Endothelial cell of umbilical vein (primary cell): ENCODE measurements at regions not wholly inside any gene's neighbourhood (a gene's known extent, or its start where the extent isn't known, plus 50 kb on each side); places are given as distances from the start of the nearest gene placed in this dataset.

ENCODE experiments used
- BruUV-seq: library from RNA; stranded (reverse); fragments of 400-500 nt; replicated peaks from 2 replicates; lab custom pipeline; 2021; lab: Mats Ljungman, UMichigan
- CTCF ChIA-PET: fragments of 300-600, 350-600 bp; sonication (Branson Sonifier 250); formaldehyde crosslinking; loops from one replicate; lab custom pipeline; 2021; ENCODE audit warnings: antibody characterized with exemption, inconsistent platforms; lab: Charles Lee
- POLR2A ChIA-PET: fragments of 300-600, 350-600 bp; sonication (Branson Sonifier 250); formaldehyde crosslinking; loops from one replicate; lab custom pipeline; 2021; ENCODE audit warnings: antibody characterized with exemption, inconsistent platforms; lab: Charles Lee
- DNase-seq: peaks from one replicate; pipeline ENCODE4 v3.0.0-alpha.2; 2011; ENCODE audit warnings: low read depth, low spot score
- FAIRE-seq: peaks from 2 replicates; lab custom pipeline; 2011; peaks lifted over from hg19 to GRCh38; lab: Jason Lieb, UNC
- H2AFZ ChIP-seq: 2 replicates; pipeline ENCODE4 v1.6.0; 2012; ENCODE audit warnings: low read depth, low read length, control low read depth, inconsistent platforms
- H3K27ac ChIP-seq: 2 replicates; pipeline ENCODE4 v1.5.1; 2011; ENCODE audit warnings: low read depth, mild to moderate bottlenecking, control low read depth, low read length, moderate library complexity; ENCODE audit not compliant: insufficient read depth
- H3K27me3 ChIP-seq, 2 experiments: 2 replicates each; pipeline versions ENCODE4 v1.6.0 to v1.6.1; 2011; ENCODE audit warnings: low read length in 2 of 2, mixed read lengths in 1 of 2; ENCODE audit not compliant: control insufficient read depth in 2 of 2, insufficient read depth in 2 of 2
- H3K36me3 ChIP-seq, 2 experiments: 2 replicates in 1 of 2; 3 replicates in 1 of 2; pipeline ENCODE4 v1.5.1; 2011; ENCODE audit warnings: low read length in 2 of 2, mild to moderate bottlenecking in 1 of 2, moderate library complexity in 1 of 2; ENCODE audit not compliant: control insufficient read depth in 2 of 2, insufficient read depth in 2 of 2; ENCODE audit errors: extremely low read depth in 1 of 2
- H3K4me1 ChIP-seq: 3 replicates; pipeline ENCODE4 v1.5.1; 2011; ENCODE audit warnings: mild to moderate bottlenecking, low read length; ENCODE audit not compliant: control insufficient read depth, insufficient read depth; ENCODE audit errors: extremely low read depth
- H3K4me2 ChIP-seq: 2 replicates; pipeline ENCODE4 v1.6.1; 2011; ENCODE audit warnings: low read length, control low read depth, mixed read lengths; ENCODE audit not compliant: insufficient read depth
- H3K4me3 ChIP-seq, 3 experiments: fragments of 200-600 bp in 1 of 3; sonication (generic), shearing (Covaris generic) in 1 of 3; replicated peaks in 1 of 3; 2 replicates each; pipeline ENCODE4 v1.5.1; 2011 to 2016; ENCODE audit warnings: control low read depth in 3 of 3, low read length in 3 of 3, mild to moderate bottlenecking in 2 of 3, inconsistent platforms in 1 of 3, low read depth in 1 of 3, moderate library complexity in 1 of 3; ENCODE audit not compliant: insufficient read depth in 1 of 3
- H3K79me2 ChIP-seq: 2 replicates; pipeline ENCODE4 v1.6.0; 2012; ENCODE audit warnings: low read length, inconsistent platforms; ENCODE audit not compliant: control insufficient read depth, insufficient read depth
- H3K9ac ChIP-seq: replicated peaks from 2 replicates; pipeline ENCODE3; 2011; ENCODE audit warnings: low read length, control low read depth; ENCODE audit not compliant: insufficient read depth; ENCODE audit errors: extremely low read depth
- H3K9me1 ChIP-seq: replicated peaks from 3 replicates; pipeline ENCODE4 v1.6.0; 2011; ENCODE audit warnings: mild to moderate bottlenecking, low read length; ENCODE audit not compliant: control insufficient read depth, insufficient read depth; ENCODE audit errors: extremely low read depth
- H3K9me3 ChIP-seq: replicated peaks from 2 replicates; pipeline ENCODE4 v1.5.1; 2012; ENCODE audit warnings: low read length, inconsistent platforms; ENCODE audit not compliant: control insufficient read depth, insufficient read depth
- H4K20me1 ChIP-seq: replicated peaks from 2 replicates; pipeline ENCODE3; 2011; ENCODE audit warnings: mild to moderate bottlenecking, low read length; ENCODE audit not compliant: control insufficient read depth, insufficient read depth; ENCODE audit errors: extremely low read depth
- CTCF ChIP-seq, 2 donors: IDR thresholded peaks; 1 replicate in 1 of 2; 2 replicates in 1 of 2; pipeline ENCODE4 v1.5.1; 2011; ENCODE audit warnings: low read length in 2 of 2, mild to moderate bottlenecking in 2 of 2, moderate library complexity in 2 of 2, control low read depth in 1 of 2, inconsistent platforms in 1 of 2, low read depth in 1 of 2; ENCODE audit not compliant: insufficient read depth in 1 of 2; ENCODE audit errors: extremely low read depth in 1 of 2
- EZH2 ChIP-seq: IDR thresholded peaks from 2 replicates; pipeline ENCODE4 v1.6.1; 2012; ENCODE audit warnings: borderline replicate concordance, low read depth, mild to moderate bottlenecking, moderate library complexity, low read length, inconsistent platforms; ENCODE audit not compliant: severe bottlenecking
- FOS ChIP-seq: IDR thresholded peaks from 2 replicates; pipeline ENCODE4 v1.6.1; 2011; ENCODE audit warnings: mild to moderate bottlenecking, low read length, moderate library complexity, borderline replicate concordance; ENCODE audit not compliant: insufficient read depth
- GATA2 ChIP-seq: IDR thresholded peaks from 2 replicates; pipeline ENCODE4 v1.7.0; 2011; ENCODE audit warnings: low read depth, mild to moderate bottlenecking, moderate library complexity, mixed read lengths, low read length; ENCODE audit not compliant: insufficient read length, insufficient read depth
- JUN ChIP-seq: IDR thresholded peaks from 2 replicates; pipeline ENCODE4 v1.6.1; 2011; ENCODE audit warnings: borderline replicate concordance, low read depth; ENCODE audit not compliant: insufficient read length, insufficient read depth
- MYC ChIP-seq: IDR thresholded peaks from one replicate; pipeline ENCODE4 v1.6.1; 2011; ENCODE audit warnings: mild to moderate bottlenecking, low read depth, low read length
- POLR2A ChIP-seq: IDR thresholded peaks from 2 replicates; pipeline ENCODE4 v1.6.1; 2012; ENCODE audit warnings: low read depth, mild to moderate bottlenecking, control low read depth, low read length
- POLR2AphosphoS5 ChIP-seq: IDR thresholded peaks from 2 replicates; pipeline ENCODE4 v1.6.1; 2012; ENCODE audit warnings: low read depth, mild to moderate bottlenecking, control low read depth, low read length, moderate library complexity; ENCODE audit not compliant: insufficient read depth
- dilution Hi-C: fragments of 300-500 bp; cut with MboI; formaldehyde crosslinking; loops from one replicate; pipeline ENCODE4 v1.15.0; 2019; ENCODE audit warnings: low sequenced_read_pairs; ENCODE audit not compliant: extremely low pct_ligation_motif_present
- intact Hi-C: fragments of 100-400 bp; cut with micrococcal nuclease; formaldehyde crosslinking; loops from one replicate; pipeline ENCODE4 v1.10.0; 2022
- TF ChIP-seq, protein P1 (sequence below): IDR thresholded peaks from 2 replicates; pipeline ENCODE4 v1.6.1; 2011; ENCODE audit not compliant: insufficient read depth, insufficient read length

DNA sequence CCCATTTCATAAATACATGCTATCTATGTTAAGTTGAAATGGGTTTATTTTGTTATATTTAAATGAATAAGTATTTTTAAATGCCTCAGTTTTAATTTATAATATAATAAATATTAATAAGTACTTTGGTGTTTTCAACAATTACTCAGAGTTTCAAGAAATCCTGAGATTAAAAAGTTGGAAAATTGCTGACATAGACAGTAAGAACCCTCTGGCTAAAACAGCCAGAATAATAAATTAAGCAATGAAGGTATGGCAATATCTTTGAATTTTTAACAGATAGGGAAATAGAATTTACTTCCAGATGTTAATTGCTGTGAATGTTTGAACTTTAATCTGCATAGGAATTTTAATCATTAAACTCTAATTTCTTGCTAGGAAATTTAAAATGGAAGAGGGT is 83.6 kb downstream of the ZNF622 start:
- H4K20me1 ChIP-seq = no peaks in the 10 kb centered on the region
- no peaks in the 10 kb centered on the region for H3K36me3 ChIP-seq
- FAIRE-seq = no peak

More for the DNA sequence above, 83.6 kb downstream of the ZNF622 start:
- Histone ChIP-seq H3K4me1 (no peaks in the 10 kb centered on the region), H3K9me1 (no peaks in the 10 kb centered on the region), H3K27me3 (no peaks in the 10 kb centered on the region), H3K4me2 (no peak overlapping the region), H3K9ac (no peak overlapping the region), H3K79me2 (no peaks in the 10 kb centered on the region), H3K27ac (no peak overlapping the region), H3K9me3 (no peaks in the 10 kb centered on the region), H2AFZ (no peak overlapping the region), H3K4me3 (no peak overlapping the region)
- TF ChIP-seq FOS (no peak), CTCF (IDR thresholded peaks at IDR 0.05; ENCODE audit: extremely low read depth in 1 of 2, insufficient read depth in 1 of 2, low read depth in 1 of 2, low read length in 2 of 2) (no peak), EZH2 (no peak), POLR2AphosphoS5 (no peak), MYC (no peak), JUN (no peak), POLR2A (no peak), GATA2 (no peak)
- TF ChIP-seq, protein P1, sequence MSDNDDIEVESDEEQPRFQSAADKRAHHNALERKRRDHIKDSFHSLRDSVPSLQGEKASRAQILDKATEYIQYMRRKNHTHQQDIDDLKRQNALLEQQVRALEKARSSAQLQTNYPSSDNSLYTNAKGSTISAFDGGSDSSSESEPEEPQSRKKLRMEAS = no peak
- dilution Hi-C loops (no loop called here), intact Hi-C loops (no loop called here)
- ChIA-PET CTCF (no interaction called here), POLR2A (no interaction called here)
- no TSS peak for BruUV-seq
- no peak for DNase-seq
